ENCODE measurements at regions not wholly inside any gene's neighbourhood (a gene's known extent, or its start where the extent isn't known, plus 50 kb on each side); places are given as distances from the start of the nearest gene placed in this dataset.

DNA sequence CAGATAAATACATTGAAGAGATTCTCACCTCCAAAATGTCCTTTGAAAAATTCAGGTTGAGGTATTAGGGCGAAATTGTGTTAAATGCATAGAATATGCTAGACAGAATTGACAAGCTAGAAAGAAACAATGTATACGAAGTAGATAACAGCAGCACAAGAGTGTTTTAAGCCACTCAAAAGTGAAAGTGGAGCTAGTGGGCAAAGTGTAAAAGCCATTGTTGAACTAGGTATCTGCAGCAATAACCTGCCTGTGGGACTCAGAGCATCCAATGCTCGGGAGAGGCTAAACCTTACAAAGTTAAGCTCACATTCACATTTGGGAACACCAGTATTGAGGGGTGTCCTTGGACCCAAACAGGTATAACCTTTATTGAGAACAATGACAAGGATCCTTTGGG is 180.6 kb upstream of the TMPO start:
- intact Hi-C loops (cut with DNase I), result no loop called here
- DNase-seq (no peak), ATAC-seq (ENCODE audit: poor library complexity) (no peak)

DNA sequence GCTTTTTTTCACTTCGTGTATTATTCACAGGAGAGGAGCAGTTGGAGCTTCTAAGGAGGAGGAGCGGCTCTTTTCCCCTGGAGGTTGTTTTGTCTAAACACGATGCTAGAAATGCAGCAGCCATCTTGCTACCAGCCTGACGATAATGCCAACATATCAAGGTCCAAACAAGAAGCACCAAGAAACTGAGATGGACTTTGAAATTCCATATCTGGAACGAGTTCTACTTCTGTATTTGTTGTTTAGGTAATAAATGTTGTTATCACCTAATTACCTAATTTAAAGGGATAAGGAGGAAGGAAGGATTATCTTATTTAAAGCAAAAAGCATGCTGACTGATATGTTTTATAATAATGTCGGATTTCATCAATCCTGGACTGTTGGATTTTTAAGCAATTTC is 174.4 kb upstream of the TMPO start:
- DNase-seq, result no peak
- intact Hi-C loops (cut with DNase I), result no loop called here
- no peak for ATAC-seq (ENCODE audit: poor library complexity)

DNA sequence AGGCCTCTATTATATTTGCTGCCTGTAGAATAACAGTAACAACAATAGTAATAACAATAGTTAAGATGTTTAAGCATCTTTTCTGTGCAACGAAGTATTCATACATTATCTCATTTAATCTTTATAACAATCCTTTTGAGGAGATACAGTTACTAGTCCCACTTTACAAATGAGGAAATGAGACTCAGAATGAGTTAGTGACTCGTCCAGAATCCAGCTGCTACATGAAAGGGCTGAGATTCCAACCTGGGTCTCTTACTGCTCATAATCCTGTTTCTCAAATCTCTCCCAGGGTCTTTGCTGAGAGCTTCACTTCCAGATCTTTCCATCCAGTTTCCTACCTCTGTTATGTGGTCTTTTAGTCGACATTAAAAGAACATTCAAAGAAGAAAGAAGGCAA is 173.7 kb upstream of the TMPO start:
- no peak for ATAC-seq (ENCODE audit: poor library complexity)
- intact Hi-C loops (cut with DNase I), result no loop called here
- no peak for DNase-seq

DNA sequence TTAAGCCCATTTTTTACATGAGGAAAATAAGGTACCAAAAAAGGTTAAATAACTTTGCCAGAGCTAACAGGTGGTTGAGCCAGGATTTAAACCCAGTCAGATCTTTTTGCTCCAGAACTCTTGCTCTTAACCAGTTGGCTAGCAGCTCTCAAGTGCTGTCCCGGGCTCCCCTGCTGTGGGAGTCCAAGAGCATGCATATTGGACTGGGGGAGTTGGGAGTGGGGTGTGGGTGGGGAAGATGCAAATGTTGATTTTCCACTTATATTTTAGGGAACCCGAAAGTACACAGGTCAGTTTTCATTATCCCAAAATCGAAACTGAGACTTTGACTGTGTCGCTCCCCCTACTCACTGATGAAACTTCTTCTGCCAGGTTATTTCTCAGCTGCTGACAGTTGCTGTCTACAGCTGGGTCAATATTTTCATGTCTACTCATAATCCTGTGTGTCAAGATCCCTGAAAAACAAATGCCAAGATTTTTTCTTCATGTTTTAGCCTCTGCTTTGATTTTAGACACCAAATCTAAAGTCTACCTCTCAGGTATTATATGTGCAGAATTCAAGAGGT is 172.3 kb upstream of the TMPO start:
- DNase-seq (no peak), ATAC-seq (ENCODE audit: poor library complexity) (no peak)
- intact Hi-C loops (cut with DNase I), result no loop called here

DNA sequence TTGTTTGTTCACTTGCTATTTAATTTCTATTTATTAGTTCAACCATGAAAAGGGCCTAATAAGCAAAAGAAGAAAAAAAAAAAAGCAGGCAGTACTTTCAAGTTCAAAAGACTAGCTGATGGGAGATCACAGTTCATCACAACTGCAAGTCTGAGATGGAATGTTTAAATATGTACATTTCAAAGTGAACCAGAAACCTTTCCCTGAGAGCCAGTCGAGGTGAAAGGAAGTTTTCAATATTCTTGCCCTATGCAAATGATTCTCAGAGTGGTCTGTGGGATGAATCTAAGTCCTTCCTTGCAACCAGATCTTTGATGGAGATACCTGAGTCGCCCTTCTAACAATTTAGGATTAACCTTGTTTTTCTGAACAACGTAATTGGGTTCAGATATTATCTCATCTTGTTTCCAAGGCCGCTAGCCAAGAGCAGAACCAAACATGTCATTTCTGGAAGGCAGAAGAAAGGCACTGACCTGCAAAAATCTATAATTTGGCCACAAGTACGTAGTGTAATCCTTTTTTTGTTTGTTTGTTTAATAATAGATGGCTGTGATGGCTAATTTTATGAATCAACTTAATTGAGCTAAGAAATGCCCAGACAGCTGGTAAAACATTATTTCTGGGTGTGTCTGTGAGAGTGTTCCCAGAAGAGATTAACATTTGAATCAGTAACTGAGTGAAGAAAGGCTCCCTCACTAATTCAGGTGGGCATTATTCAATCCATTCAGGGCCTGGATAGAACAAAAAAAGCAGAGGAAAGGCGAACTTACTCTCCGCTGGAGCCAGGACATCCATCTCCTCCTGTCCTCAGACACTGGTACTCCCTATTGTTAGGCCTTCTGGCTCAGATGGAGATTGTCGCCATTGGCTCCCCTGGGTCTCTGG is 171.1 kb upstream of the TMPO start:
- no peak for DNase-seq
- ATAC-seq (ENCODE audit: poor library complexity), result no peak
- intact Hi-C loops (cut with DNase I), result no loop called here

DNA sequence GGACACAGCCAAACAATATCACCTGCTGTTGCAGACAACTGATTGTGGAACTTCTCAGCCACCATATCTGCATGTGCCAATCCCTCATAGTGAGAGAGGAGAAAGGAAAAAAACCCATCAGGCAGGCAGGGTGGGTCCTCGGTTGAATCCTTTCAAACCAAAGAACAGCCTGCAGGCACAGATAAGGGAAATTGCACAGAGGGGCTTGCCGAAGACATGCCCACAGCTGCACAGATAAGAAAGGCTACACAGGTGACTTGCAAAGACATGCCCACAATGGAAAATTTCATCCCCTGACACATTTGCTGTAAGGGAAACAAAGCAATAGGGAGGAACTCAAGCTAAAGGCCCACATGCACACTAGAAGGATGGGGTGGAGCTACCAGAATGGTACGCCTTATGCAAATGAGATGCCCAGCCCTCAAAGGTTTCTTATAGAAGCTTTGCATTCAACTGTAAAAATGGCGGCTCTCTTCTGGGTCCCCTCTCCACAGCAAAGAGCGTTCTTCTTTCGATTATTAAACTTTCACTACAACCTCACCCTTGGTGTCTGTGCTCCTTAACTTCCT is 170.0 kb upstream of the TMPO start:
- intact Hi-C loops (cut with DNase I), result no loop called here
- ATAC-seq (ENCODE audit: poor library complexity) (no peak), DNase-seq (no peak)

DNA sequence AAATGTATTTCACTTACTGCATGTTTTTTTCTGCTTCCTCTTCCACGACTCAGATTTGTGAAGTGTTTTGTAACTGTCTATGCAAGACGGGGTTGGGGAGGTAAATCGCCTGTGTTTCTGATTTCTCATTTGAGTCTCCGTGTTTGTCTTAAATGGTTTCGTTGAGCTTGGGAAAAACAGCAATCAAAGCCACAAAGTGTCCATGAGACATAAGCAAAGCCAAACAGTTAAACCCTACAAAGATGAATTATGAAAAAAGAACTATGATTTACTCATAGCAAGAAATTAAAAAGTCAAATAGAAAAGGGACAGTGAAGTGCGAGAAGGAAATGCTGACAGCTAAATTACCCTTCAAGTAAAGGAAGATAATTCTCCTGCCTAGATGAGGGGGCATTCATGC is 164.3 kb upstream of the TMPO start:
- intact Hi-C loops (cut with DNase I), result no loop called here
- DNase-seq, result no peak
- ATAC-seq (ENCODE audit: poor library complexity), result no peak

DNA sequence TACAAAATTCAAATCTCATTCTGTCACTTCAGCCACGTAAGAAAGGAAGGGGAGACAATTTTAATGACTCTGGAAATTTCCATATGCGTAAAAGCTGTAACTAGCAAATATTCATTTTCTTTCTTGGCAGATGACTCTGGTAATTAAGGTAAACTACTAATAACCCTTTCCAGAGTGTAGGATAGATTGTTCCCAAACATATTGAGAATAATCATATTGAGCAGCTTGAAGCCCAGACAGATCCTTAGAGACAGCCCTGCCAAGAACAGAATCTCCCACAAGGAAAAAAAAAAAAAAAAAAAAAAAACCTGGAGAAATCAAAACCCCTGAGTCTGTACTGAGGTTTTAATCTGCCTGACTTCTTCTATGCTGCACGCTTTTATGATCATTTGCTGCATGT is 163.6 kb upstream of the TMPO start:
- intact Hi-C loops (cut with DNase I), result no loop called here
- no peak for ATAC-seq (ENCODE audit: poor library complexity)
- DNase-seq, result no peak

DNA sequence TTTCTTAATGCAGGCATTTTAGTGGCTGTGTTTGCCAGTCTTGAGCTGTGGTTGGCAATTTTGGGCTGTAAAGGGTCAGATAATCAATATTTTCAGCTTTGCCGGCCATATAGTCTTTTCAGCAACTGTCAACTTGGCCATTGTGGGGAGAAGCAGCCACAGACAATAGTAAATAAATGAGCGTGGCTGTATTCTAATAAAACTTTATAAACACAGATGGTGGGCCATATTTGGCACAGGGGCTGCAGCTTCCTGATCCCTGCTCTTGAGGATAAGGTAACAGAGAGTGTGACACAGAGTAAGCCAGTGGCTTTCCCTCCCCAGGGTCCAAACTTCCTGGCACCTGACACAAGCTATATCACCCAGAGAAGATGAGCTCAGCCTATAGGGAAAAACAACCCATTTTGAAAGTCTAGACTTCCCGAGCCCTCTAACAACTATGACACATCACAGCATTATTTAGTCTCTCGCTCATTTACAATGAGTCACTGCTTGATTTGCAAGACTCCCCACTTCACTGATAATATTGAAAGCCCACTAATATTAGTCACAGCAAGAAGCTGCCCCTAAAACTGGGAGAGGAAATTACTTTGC is 163.1 kb upstream of the TMPO start:
- intact Hi-C loops (cut with DNase I), result no loop called here
- no peak for ATAC-seq (ENCODE audit: poor library complexity)
- no peak for DNase-seq

DNA sequence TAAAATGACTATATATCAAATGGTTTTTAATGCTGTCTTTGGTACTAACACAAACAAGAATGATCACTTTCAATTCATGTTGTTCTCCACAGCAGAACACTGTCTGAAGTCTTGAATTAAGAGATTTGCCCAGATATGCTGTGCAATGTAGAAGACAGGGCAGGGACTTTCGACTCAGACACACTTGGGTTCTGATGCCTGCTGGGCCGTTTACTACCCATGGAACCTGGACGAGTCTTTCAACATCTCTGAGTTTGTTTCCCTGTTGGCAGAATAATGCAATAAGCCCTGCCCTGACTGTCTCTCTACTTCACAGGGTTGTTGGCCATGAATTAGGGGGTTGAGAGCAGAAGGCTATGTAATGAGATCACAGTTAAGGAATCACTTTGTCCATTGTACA is 162.6 kb upstream of the TMPO start:
- DNase-seq, result no peak

DNA sequence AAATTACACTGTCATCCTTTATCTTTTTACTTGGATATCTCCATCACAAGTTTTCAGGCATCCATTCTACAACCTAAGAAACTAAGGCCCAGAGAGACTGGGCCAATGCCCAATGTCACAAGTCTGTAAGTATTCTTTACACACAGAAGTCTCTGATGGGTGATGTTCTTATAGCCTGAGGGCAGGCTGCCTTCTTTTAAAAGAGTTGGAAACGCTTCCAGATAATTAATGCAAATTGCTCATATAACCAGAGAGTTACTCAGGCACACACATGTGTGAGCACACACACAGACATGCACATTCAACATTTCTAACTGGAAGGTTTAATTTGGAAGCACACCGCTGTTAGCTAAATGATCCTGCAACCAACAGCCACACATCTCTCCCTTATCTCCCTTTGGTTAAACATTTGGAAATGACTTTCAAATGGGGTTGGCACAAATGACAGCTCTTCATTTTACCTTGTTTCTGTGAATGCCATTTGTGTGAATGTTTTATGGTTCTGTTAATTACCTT is 160.8 kb upstream of the TMPO start:
- ATAC-seq (ENCODE audit: poor library complexity), result no peak
- intact Hi-C loops (cut with DNase I), result no loop called here
- DNase-seq, result no peak

More for the DNA sequence above, 162.6 kb upstream of the TMPO start:
- intact Hi-C loops (cut with DNase I), result no loop called here
- no peak for ATAC-seq (ENCODE audit: poor library complexity)

DNA sequence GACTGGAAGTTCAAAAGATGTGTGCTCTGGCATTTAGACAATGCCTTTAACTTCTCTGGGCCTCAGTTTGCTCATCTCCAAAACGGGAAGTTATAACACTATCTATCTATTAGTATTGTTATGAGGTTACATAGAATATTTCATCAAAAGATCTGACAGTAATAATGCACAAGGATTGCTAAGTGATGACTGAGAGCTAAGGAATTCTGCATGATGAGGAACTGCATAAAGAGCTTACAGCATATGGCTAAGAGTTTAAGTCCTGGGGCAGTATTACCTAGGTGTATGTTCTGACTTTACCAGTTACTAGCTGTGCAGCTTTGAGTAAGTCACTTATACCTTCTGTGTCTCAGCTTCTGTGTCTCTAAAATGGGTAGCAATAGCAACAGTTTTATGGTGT is 160.1 kb upstream of the TMPO start:
- intact Hi-C loops (cut with DNase I), result no loop called here
- no peak for ATAC-seq (ENCODE audit: poor library complexity)
- no peak for DNase-seq

DNA sequence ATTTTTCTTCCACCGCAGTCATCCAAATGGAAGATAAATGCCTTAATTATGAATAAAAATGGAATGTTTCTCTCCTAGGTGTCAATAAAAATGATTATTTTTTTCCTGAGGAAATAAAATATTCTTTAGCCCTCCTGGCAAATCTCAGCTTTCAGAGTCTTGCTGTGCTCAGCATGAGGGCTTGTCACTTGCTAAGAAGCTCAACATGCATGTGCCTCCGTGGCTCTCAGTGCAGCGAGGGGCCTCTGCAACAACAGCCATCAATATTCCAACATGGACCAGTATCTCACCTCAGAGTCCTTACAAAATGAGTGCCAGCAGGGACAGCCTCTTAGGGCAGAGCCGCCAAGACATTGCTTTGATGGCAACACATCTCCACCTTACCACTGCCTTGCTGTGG is 159.5 kb upstream of the TMPO start:
- intact Hi-C loops (cut with DNase I), result no loop called here
- ATAC-seq (ENCODE audit: poor library complexity) (no peak), DNase-seq (no peak)

DNA sequence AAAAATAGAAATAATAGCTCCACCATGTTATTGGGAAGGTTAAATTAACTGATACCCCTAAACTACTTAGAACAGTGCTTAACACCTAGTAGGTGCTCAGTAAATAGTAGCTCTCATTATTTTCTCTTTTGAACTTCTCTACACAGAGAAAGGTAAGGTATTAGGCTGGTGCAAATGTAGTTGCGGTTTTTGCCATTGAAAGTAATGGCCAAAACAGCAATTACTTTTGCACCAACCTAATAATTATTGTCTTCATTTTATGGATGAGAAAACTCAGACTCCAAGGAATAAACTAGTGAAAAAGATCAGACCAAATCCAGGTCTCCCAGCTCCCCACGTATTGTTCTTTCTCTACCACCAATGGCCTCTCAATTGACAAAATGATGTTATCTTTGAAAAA is 157.2 kb upstream of the TMPO start:
- DNase-seq (no peak), ATAC-seq (ENCODE audit: poor library complexity) (no peak)
- intact Hi-C loops (cut with DNase I), result no loop called here

DNA sequence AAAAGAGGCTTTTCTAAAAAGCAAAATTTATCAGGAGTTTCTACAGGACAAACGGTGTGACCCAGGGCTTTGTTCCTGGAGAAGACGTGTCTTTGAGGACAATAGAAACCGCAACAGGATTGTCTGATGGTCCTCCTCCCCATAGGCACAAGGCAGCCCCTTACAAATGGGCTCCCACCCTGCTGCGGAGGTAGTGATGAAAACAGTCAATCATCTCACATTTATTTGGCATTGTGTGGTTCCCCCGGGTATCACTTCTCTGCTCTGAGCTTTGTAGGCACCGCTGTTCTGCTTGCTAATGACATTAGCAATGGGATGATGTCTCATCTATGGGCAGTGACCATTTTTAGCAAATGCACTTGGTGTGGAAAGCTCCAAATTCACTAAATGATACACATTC is 155.5 kb upstream of the TMPO start:
- intact Hi-C loops (cut with DNase I), result no loop called here
- ATAC-seq (ENCODE audit: poor library complexity) (no peak), DNase-seq (no peak)

DNA sequence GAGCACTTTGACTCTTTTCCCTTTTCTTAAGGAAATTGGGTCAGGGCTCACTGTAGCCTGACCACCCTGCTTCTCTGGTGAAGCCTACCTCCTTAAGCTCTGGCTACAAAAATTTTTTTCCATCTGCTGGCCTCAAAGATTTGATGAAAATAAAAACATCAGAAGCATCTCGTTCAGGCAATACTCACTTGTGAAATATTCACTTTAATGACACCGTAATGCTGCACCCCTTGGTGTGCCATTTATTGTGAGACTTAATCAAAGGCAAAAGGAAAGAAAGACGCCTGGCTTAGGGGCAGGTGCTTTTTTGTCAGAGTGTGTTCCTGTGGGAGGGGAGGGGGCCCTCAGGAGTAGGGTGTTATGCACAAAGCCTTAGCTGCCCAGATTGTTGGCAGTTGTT is 155.0 kb upstream of the TMPO start:
- ATAC-seq (ENCODE audit: poor library complexity) (no peak), DNase-seq (no peak)
- intact Hi-C loops (cut with DNase I), result no loop called here

DNA sequence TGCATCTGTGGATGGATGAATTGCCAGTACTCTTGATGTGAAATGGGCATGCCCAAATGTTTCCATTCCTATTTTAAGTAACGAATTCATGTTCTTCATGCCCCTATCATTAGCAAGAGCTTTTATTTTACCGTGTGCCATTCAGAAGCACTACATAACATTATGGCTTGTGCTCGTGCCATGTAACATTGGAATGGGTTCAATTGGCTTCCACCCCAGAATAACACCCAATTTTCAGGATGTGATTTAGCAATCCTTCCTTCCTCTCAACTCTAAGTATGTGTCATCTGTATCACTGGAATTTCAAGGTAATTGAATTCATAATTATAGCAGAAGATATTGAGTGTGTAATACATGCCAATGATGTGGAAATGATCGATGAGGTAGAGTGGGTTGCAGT is 145.8 kb upstream of the TMPO start:
- no peak for DNase-seq
- no peak for ATAC-seq (ENCODE audit: poor library complexity)
- intact Hi-C loops (cut with DNase I), result no loop called here

DNA sequence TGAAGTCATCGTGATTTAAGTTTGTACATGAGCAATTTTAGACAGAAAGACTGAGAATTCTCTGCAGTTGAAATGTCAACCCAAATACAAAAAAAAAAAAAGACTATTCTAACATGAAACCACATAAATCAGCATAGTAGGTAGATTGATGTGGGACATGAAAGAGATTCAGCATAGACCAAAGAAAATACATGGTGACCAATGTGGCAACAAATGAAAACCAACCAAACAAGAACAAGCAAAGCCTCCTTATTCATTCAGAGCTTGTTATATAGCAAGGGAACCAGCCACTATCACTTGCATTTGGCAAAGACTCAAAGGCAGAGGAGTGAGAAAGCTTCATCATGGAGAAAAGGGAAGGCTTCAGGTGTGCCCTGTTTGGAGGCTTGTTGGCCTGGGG is 144.4 kb upstream of the TMPO start:
- DNase-seq (no peak), ATAC-seq (ENCODE audit: poor library complexity) (no peak)
- intact Hi-C loops (cut with DNase I), result no loop called here

DNA sequence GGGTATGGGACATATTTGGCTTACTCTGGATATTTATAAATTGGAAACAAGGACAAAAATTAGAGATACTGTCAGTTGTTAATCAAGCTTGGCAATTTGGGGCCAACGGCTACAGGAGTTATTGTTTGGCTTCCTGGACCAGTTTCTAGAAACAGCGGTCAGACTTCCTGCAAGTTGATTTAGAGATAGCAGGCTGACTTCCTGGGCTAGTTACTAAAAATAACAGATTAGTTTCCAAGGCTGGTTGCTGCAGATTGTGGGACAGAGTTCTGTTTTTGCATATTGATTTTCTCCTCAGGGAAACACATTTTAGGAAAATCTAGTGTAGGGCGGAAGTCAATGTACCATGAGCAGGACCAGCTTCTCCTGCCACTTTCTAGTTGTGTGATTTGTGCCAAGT is 144.0 kb upstream of the TMPO start:
- ATAC-seq (ENCODE audit: poor library complexity), result no peak
- DNase-seq, result no peak
- intact Hi-C loops (cut with DNase I), result no loop called here
